ENCODE measurements at regions not wholly inside any gene's neighbourhood (a gene's known extent, or its start where the extent isn't known, plus 50 kb on each side); places are given as distances from the start of the nearest gene placed in this dataset.

GRCh38 chr13:86757236-86757978 is 913.8 kb upstream of the SLITRK5 start:
- no peak for DNase-seq

DNA sequence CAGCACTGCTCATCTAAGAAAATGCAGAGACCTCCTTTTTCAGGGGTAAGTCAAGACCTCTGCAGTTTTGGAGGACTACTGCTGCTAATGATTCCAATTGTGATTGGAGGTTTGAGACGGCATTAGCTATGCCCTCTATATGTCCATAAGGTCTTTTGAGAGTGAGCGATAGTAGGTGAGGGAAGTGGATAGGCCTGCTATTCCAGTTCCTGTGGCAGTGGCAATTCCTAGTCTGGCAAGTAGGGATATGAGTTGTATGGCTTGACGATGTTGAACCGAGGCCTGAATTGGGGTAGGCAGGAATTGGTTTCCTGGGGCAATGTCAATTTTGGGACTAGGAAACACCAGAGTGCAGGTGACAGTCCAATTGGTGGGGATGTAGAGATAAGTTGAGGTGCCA is 913.1 kb upstream of the SLITRK5 start:
- DNase-seq: no peak

DNA sequence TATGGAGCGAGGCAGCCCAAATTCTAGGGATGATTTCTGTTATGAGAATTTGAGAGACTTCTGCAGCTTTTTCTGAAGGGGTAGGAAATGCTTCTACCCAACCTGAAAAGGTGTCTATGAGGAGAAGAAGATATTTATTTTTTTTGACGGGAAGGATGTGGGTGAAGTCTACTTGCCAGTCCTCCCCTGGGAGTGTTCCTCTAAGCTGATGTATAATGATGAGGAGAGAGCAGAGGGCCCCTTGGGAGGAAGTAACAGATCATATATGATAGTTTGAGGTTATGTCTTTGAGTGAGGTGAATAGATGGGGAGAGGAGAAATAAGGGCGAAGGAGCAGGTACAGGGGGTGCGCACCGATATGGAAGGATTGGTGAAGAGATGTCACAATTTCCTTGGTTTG is 910.6 kb upstream of the SLITRK5 start:
- DNase-seq: no peak

- no peak for DNase-seq
Measured at GRCh38 chr13:86765462-86765861, 905.7 kb upstream of the SLITRK5 start.

- DNase-seq: no peak
Measured at GRCh38 chr13:86788616-86789015, 882.6 kb upstream of the SLITRK5 start.

- DNase-seq: no peak
Measured at GRCh38 chr13:86792153-86792651, 879.0 kb upstream of the SLITRK5 start.

DNA sequence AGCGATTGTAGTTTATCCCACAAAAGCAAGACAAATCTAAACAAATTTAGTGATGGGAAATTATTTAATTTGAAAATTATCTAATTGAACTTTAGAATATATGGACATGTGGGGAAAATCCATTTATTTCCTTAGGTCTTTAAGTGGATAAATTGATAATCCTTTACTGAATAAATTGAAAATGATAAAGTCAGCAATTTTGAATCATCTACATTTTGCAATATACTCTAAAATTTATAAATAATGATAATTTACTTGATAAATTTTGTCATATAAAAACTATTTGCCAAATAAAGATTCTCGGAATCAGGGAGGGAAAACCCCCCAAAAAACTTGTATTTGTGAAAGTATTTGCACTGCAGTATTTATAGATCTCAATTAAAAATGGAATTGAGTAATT is 875.3 kb upstream of the SLITRK5 start:
- DNase-seq: no peak

DNA sequence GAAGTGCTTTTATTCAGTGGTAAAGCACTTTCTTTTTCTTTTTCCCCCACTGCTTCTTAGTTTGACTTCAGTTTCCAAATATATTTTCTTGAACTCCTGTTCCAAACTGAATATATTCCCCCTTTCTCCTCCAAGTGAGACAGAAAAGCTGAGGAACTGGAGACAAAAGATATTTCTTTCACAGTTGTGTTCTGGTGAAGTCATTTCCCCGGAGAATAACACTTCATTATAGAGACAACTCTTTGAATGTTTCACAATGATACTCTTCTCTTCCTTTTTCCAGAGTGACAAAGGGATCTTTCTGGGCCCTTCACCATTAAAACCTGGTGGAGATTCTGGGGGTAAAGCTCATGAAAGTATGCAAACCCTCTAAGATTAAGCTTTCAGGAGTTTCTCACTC is 860.8 kb upstream of the SLITRK5 start:
- DNase-seq: no peak

- DNase-seq: no peak
Measured at GRCh38 chr13:86813198-86813597, 858.0 kb upstream of the SLITRK5 start.

GRCh38 chr13:86825410-86825809 is 845.8 kb upstream of the SLITRK5 start:
- DNase-seq: no peak

DNA sequence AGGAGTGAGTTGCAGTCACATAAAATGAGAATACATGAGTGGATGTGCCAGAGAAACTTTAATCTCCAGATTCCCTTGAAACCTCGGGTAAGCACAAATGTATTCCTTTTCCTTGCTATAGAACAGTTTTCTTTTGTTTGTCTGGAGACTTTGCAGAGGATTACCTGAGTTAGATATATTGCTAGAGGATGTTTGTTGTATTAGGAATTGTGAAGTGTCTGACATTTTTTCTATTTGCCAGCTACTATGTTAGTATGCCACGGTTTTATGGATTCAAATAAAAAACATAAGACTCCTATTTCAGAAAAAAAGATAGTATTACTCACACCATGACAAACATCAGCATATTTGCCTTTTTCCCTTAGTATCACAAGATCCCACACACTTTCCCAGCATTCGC is 844.9 kb upstream of the SLITRK5 start:
- DNase-seq: no peak

DNA sequence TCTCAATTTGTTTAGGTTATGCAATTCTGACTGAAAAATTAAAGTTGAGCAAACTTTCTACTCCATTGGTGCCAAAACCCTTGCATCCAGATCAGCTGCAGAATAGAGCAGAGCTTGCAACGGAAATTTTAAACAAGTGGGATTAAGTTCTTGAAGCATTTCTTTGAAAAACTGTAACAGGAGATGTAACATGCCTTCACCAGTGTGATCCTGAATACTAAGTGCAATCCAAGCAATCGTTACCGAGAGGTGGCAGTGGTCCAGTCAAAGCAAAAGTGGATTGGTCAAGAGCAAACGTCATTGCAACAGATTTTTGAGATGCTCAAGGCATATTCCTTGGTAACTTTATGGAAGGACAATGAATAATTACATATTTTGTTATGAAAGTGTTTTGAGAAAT is 841.1 kb upstream of the SLITRK5 start:
- DNase-seq: no peak

DNA sequence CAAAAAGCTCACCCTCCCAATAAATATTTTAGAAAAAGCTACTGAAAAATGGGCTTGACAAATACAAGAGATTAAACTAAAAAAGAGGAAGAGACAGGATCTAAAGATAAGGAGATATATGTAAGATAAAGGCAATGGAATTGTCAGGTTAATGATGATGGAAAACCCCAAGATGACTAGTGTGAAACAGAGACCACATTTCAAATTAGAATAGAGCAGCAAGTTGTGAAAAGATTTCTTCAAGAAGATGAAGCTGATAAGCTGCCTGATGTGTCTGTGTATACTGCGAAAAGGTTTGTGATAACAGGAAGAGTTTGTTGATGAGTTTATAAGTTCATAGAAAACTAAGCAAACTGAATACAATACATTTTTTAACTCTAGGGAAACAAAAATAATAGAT is 840.1 kb upstream of the SLITRK5 start:
- DNase-seq: no peak

DNA sequence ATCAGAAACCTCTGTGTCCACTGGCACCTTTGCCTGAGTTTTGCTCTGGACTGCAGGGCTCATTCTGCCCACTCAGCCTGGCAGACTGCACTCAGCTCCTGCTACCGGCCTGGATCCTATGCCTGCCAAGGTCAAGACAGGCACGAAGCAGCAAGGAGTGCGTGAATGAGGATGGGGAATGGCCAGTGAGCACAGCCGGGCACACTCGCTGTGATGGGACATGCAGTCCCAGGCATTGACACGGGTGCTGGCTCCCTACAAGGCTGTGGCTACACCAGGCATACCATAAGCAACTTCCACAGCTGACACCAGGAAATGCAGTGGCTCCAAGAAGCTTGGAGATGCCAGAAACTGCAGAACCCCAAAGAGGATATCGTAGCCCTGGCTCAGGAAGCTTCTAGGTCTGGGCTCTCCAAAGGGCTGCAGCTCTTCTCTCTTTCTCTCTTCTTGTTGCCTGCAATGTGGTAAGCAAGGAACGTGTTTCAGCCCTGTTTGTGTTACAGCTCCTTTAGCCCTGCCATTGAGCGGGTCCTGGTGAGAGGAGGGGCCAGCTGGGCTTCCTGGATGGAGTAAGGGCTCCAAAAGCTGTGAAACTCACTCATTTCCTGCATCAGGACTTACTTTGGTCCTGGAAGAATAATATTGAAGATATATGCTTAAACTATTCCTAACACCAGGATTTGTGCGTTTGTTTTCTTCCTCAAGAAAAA is 832.6 kb upstream of the SLITRK5 start:
- DNase-seq: no peak

GRCh38 chr13:86839221-86839620 is 832.0 kb upstream of the SLITRK5 start:
- DNase-seq: no peak

GRCh38 chr13:86840250-86841191 is 830.6 kb upstream of the SLITRK5 start:
- no peak for DNase-seq

GRCh38 chr13:86841264-86841663 is 829.9 kb upstream of the SLITRK5 start:
- DNase-seq: no peak

- DNase-seq: no peak
Measured at GRCh38 chr13:86846501-86846900, 824.7 kb upstream of the SLITRK5 start.

DNA sequence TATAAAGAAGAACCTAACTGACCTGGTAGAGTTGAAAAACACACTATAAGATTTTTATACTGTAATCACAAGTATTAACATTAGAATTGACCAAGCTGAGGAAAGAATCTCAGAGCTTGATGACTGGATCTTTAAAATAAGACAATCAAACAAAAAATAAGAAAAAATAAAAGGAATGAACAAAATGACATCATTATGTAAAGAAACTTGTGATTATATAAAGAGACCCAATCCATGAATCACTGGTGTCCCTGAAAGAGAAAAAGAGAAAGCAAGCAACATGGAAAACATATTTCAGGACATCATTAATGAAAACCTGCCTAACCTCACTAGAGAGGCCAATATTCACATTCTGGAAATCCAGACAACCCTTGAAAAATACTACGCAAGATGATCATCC is 822.5 kb upstream of the SLITRK5 start:
- DNase-seq: no peak

DNA sequence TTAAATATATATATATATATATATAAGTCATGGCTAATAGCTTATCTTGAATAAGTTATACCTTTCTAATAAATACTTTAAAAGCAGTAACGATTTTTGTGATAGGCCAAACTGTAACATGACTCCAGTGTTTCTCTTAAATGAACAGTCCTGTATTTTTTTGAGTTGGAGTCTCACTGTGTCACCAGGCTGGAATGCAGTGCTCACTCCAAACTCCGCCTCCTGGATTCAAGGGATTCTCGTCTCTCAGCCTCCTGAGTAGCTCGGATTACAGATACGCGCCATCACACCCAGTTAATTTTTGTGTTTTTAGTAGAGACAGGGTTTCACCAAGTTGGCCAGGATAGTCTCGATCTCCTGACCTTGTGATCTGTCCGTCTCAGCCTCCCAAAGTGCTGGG is 814.2 kb upstream of the SLITRK5 start:
- no peak for DNase-seq

GRCh38 chr13:86858216-86858615 is 813.0 kb upstream of the SLITRK5 start:
- no peak for DNase-seq

GRCh38 chr13:86862137-86862536 is 809.0 kb upstream of the SLITRK5 start:
- no peak for DNase-seq

- no peak for DNase-seq
Measured at GRCh38 chr13:86864376-86864775, 806.8 kb upstream of the SLITRK5 start.

Measured in stimulated activated CD8-positive, alpha-beta memory T cell treated with anti-CD3 and anti-CD28 coated beads, Interleukin-4, amount 100 ng/mL, for 48 hours (primary cell).